Mucosa of rectum (tissue), 2 donors: ENCODE measurements at regions not wholly inside any gene's neighbourhood (a gene's known extent, or its start where the extent isn't known, plus 50 kb on each side); places are given as distances from the start of the nearest gene placed in this dataset.

Experiments
- H3K27ac ChIP-seq, 2 donors: one replicate each; pipeline ENCODE4 v1.7.0; 2013; ENCODE audit warnings: inconsistent platforms in 2 of 2, low read depth in 2 of 2, low read length in 2 of 2
- H3K27me3 ChIP-seq, 2 donors: one replicate each; pipeline ENCODE4 v1.7.0; 2013; ENCODE audit warnings: low read length in 2 of 2; ENCODE audit not compliant: control insufficient read depth in 2 of 2, insufficient read depth in 2 of 2
- H3K36me3 ChIP-seq, 2 donors: one replicate each; pipeline ENCODE4 v1.7.0; 2013; ENCODE audit warnings: low read length in 2 of 2; ENCODE audit not compliant: control insufficient read depth in 2 of 2, insufficient read depth in 2 of 2
- H3K4me1 ChIP-seq, 2 donors: one replicate each; pipeline ENCODE4 v1.7.0; 2013; ENCODE audit warnings: low read length in 2 of 2, mild to moderate bottlenecking in 1 of 2; ENCODE audit not compliant: control insufficient read depth in 2 of 2, insufficient read depth in 2 of 2
- H3K4me3 ChIP-seq, 2 donors: one replicate each; pipeline ENCODE4 v1.7.0; 2013; ENCODE audit warnings: low read length in 2 of 2
- H3K9ac ChIP-seq, 2 donors: one replicate each; pipeline ENCODE4 v1.7.0; 2013; ENCODE audit warnings: low read length in 2 of 2, low read depth in 1 of 2, mild to moderate bottlenecking in 1 of 2
- H3K9me3 ChIP-seq, 2 donors: one replicate each; pipeline ENCODE4 v1.7.0; 2013; ENCODE audit warnings: low read length in 2 of 2; ENCODE audit not compliant: control insufficient read depth in 2 of 2
- donor health status: healthy.
- donor health status: Normal muscosa, but diverticular disease.

DNA sequence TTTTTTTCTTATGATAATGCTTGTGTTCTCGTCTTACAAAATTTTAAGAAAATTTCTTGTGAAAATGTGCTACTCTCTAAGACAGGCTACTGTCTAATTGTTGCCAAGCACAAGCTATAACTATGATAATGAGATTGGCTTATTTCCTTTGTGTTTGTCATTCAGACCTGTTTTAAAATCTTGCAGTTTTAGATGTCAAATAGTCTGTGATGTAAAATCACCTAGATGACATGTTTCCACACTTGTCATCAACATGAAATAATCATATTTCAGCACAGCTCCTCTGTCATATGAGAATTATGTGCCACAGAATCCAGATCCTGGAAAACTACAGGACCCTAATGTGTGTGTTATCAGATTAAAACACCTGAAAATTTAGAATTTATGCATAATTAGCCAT, 539.7 kb downstream of the USP25 start:
- no peaks in the 10 kb centered on the region for H3K36me3 ChIP-seq
- H3K9me3 ChIP-seq = peaks cover 0 to 6% of the 10 kb centered on the region in 2 donors
- no peaks in the 10 kb centered on the region for H3K27me3 ChIP-seq
- H3K9ac ChIP-seq = no peak overlapping the region
- H3K4me3 ChIP-seq = no peak overlapping the region
- no peaks in the 10 kb centered on the region for H3K4me1 ChIP-seq
- H3K27ac ChIP-seq = no peak overlapping the region

DNA sequence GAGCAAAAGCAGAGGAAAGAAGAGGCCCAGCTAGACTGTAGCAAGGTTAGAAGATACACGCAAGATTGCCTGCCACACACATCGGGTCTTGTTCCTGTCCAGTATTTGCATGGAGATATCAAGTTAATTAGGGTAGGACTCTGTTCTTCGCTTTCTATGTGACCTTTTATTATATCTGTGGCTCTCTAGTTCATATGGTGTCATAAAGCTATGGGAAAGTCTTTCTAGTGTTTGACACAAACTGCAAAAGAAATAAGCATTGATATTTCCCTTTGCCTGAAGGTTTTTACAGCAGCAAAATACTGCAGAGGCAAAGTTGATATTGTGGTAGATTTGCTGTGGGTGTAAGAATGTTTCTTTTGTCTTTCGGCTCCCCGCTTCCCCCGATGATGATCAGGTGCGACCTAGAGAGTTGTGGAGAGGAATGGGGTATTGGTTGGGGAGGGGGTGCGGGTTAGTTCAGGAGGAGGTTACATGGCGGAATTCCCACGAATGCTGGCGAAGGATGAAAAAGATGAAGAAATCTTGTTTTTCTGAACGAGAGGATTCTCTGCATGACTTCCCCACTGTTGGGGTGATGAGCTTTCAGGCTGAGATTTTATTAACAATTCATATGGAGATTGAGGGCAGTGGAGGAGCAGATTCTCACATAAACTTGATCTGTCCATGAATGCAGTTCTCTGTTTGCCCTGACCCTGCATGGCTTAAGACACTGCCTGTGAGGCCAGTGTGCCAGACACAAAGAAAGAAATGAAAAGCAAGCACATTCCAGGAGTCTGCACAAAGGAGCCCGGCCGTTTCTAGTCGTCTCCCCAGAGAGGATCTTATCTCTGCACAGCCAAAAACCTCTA, 550.2 kb downstream of the USP25 start:
- H3K4me1 ChIP-seq = no peaks in the 10 kb centered on the region
- H3K27ac ChIP-seq = no peak overlapping the region
- H3K9me3 ChIP-seq = no peaks in the 10 kb centered on the region
- H3K9ac ChIP-seq = no peak overlapping the region
- H3K36me3 ChIP-seq = no peaks in the 10 kb centered on the region
- no peaks in the 10 kb centered on the region for H3K27me3 ChIP-seq
- H3K4me3 ChIP-seq = no peak overlapping the region

DNA sequence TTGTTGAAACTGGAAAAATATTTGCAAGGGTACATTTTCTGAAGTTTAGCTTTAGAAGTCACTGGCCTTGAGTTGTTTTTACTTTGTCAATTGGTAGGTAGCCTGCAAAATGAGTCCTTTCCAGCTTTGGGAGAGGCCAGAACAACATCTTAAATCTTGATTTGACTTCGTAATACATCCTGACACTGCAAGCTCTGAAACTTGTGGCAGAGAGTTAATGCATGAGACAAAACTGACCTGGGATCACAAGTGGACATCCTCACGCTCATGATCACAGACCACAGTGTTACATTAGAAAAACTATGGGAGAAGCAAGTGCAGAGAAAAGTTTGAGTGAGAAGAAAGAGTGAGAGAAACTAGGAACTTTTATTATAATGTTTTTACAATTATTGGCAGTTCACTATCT, 550.9 kb downstream of the USP25 start:
- H3K9me3 ChIP-seq = no peaks in the 10 kb centered on the region
- no peaks in the 10 kb centered on the region for H3K27me3 ChIP-seq
- H3K9ac ChIP-seq = no peak overlapping the region
- H3K36me3 ChIP-seq = no peaks in the 10 kb centered on the region
- H3K27ac ChIP-seq = no peak overlapping the region
- no peak overlapping the region for H3K4me3 ChIP-seq
- no peaks in the 10 kb centered on the region for H3K4me1 ChIP-seq

DNA sequence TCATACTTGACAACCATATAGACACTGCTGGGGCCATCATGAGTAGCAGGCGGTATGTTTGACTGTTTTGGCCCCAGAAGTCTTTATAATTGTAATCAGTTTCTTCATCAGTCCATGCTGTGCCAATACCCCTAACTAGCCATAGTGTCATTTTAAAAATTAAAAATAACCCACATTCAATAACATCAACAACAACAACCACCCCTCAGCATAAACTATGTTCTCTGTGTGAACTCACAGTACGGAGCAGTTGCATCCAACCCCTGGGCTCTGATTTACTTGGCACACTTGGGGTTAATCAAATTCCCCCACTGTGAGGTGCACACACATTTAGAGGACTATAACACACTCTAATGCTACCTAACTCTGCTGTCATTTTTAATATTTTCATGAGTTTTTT, 553.7 kb downstream of the USP25 start:
- H3K27ac ChIP-seq = no peak overlapping the region
- H3K4me1 ChIP-seq = no peaks in the 10 kb centered on the region
- no peak overlapping the region for H3K4me3 ChIP-seq

DNA sequence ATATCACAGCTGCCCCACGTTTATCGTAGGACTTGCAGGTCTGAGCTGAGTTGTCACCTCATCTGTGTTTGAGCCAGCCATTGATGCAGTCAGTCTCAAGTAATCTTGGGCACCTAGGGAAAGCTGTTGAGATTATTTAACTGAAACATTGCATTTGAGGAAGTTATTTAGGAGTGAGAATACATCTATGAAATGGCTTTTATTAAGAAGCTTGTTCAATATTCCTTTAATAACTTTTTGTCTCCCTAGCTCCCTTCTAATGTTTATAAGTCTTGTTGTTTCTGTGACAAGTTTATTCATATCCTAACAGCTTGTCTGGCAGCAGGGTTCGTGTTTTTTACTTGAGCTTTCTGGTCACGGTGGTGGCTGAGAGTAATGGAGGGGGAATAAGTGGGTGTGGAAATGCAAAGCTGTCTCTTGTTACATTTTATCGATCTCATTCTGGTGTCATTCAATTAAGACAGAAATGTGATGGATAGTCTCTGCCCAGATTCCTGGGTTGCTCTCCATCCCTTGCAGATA, 555.9 kb downstream of the USP25 start:
- H3K9me3 ChIP-seq = no peaks in the 10 kb centered on the region
- H3K36me3 ChIP-seq = no peaks in the 10 kb centered on the region
- H3K27me3 ChIP-seq = no peaks in the 10 kb centered on the region
- H3K4me1 ChIP-seq = no peaks in the 10 kb centered on the region
- H3K27ac ChIP-seq = no peak overlapping the region
- no peak overlapping the region for H3K4me3 ChIP-seq
- no peak overlapping the region for H3K9ac ChIP-seq

More for the DNA sequence above, 553.7 kb downstream of the USP25 start:
- no peaks in the 10 kb centered on the region for H3K36me3 ChIP-seq
- H3K9ac ChIP-seq = no peak overlapping the region
- H3K9me3 ChIP-seq = no peaks in the 10 kb centered on the region
- no peaks in the 10 kb centered on the region for H3K27me3 ChIP-seq

DNA sequence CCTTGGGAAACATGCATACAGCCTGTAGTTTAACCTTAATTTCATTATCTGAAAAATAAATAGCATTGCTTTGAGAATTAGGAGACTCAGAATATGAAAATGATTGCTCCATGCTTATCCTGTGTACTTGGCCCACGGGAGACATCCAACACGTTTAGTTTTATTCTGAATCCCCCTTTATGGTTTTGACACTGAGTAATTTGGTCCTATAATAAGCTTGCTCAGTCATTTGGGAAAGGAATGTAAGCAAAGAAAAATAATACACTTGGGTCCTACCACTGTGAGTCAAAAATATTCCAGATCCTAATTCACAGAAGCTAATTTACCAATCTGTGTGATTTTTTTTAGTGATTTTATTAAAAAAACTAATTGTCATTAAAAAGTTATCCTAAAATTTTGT, 557.3 kb downstream of the USP25 start:
- Histone ChIP-seq H3K4me1 (no peaks in the 10 kb centered on the region), H3K9me3 (no peaks in the 10 kb centered on the region), H3K36me3 (no peaks in the 10 kb centered on the region), H3K9ac (no peak overlapping the region), H3K27ac (no peak overlapping the region), H3K4me3 (no peak overlapping the region), H3K27me3 (no peaks in the 10 kb centered on the region)

DNA sequence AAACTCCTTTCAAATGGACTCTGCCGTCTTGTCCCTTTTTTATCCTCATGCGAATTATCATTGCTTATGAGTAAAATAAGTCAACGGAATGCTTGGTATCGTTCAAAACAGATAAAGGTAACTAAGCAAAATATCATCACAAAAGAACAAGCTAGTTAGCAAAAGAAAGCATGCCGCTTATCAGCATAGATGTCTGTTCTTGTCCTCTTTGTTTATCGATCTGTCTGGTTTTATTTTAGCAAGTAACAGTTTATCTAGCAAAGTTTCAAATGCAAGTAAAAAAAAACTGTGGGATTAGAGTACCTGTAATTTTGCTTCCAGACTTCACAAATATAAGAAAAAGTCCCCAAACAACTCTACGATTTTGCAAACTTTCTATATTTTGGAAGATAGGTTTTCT, 561.5 kb downstream of the USP25 start:
- Histone ChIP-seq H3K27me3 (no peaks in the 10 kb centered on the region), H3K4me3 (no peak overlapping the region), H3K27ac (no peak overlapping the region), H3K36me3 (no peaks in the 10 kb centered on the region), H3K9me3 (no peaks in the 10 kb centered on the region), H3K4me1 (no peaks in the 10 kb centered on the region), H3K9ac (no peak overlapping the region)

DNA sequence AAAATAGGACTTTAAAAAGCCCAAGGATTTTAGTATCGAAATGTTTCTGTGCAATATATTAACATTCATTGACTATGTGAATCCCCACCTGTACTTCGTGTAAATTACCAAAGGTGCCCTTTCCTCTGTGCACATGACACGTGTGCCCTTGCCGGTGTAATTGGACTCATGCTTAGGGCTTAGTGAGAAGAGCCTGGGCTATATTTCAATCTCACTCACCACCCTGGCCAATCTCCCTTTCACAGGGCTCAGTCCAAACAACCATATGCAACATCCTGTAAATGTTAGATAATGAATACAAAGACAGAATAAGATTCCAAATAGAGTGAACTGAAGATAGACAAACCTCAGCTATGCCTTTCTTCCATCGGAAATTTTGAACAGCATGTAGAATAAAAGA, 564.3 kb downstream of the USP25 start:
- no peak overlapping the region for H3K4me3 ChIP-seq
- H3K27ac ChIP-seq = no peak overlapping the region
- H3K36me3 ChIP-seq = no peaks in the 10 kb centered on the region
- H3K27me3 ChIP-seq = no peaks in the 10 kb centered on the region
- no peaks in the 10 kb centered on the region for H3K9me3 ChIP-seq
- H3K9ac ChIP-seq = no peak overlapping the region
- H3K4me1 ChIP-seq = no peaks in the 10 kb centered on the region

DNA sequence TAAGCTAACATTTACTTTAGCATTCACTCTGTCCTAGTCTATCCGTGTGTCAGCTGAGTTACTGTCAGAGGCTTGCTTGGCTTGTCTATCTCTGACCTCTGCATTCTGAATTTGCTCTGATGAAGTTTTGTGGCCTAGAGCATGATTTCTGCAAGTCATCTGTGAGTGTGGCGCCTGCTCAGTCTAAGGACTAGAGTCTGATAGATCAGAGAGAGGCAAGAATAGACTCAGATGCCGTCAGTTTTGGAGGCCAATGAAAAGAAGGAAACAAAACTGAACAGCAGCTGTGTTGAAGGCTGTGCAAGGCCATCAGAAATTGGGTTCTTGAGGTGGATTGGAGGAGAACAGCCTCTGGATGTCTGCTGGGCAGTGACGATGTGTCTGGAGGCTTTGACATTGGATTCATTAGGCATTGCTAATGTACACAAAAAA, 573.1 kb downstream of the USP25 start:
- Histone ChIP-seq H3K9me3 (no peaks in the 10 kb centered on the region), H3K36me3 (no peaks in the 10 kb centered on the region), H3K4me1 (no peaks in the 10 kb centered on the region), H3K27me3 (no peaks in the 10 kb centered on the region), H3K4me3 (no peak overlapping the region), H3K27ac (no peak overlapping the region), H3K9ac (no peak overlapping the region)

DNA sequence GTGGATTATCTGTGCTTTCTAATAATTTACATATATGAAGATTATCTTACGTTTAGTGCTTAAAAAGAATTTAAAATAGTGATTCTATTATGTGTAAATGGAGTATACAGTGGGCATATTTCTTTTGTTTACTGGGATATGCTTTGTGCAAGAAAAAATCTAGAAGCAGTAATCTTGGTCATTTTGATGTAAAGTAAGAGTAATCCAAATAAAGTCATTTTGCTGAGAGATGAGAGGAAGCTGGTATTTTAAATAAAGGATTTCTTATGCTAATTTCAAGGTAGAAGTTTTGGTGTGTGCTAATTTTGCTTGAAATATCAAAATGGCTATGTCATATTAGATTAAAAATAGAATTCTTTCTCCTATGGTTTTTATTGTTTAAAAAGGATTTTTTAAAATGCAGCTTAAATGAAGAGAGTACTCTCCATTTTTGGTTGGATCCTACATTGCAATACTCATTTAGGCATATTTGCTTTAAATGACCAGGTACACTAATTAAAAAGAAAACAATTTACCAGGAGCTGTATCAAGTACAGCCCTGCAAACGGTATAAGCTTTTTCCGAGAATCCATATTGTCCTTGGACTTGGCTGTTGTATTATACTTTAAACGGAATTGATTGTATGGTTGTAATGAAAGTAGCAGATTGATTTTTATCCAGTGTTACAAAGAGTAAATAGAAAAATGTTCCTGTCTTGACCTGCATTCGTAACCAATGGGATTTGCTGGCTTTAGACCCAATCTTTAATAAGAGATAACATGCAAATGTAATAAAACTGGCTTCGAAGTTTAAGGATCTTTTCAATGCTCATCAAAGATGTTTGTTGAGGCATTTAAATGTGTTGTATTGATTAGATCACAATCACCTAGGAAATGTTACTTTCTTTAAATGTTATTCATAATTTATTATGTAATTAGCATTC, 574.7 kb downstream of the USP25 start:
- Histone ChIP-seq H3K27me3 (no peaks in the 10 kb centered on the region), H3K27ac (no peak overlapping the region), H3K9me3 (no peaks in the 10 kb centered on the region), H3K9ac (no peak overlapping the region), H3K4me3 (no peak overlapping the region), H3K36me3 (no peaks in the 10 kb centered on the region), H3K4me1 (no peaks in the 10 kb centered on the region)
